ENCODE measurements at regions not wholly inside any gene's neighbourhood (a gene's known extent, or its start where the extent isn't known, plus 50 kb on each side); places are given as distances from the start of the nearest gene placed in this dataset.
A peak's percentile ranks its signal among the peaks of the same experiment; 100 is the strongest.
"Not testable (repeated sequence)": the region's sequence is repeated elsewhere in the genome, so short reads cannot be mapped to it uniquely, and the experiment has no call there.

DNA sequence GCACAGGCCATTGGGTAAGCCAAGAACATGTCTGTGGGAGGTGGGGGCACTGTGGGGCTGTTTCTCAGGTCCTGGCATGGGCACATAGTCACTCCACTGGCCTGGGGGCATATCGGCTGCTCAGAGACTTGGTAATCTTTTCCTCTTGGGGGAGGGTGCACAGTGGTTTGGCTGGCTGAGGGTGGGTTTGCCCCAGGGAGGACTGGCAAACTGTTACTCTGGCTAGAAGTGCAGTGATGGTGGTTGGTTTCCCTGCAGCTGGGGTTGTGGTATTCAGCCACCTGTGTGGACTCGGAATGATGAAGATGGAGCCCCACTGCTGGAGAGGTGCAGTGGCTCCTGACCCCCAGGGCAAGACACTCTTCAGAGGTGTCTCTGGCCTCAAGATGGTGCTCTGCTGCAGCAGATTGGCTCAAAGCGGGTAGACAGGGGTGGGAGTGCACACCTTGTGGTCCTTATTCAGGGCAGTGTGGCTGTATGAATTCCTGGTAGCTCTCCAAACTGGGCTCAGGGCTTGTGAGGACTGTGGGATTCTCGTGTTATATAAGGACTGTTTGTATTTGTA is 74.1 kb upstream of the DDHD1 start:
- no peak for DNase-seq (ENCODE audit: low read depth)

- DNase-seq (ENCODE audit: low read depth): peak; percentile 66
Observed at GRCh38 chr14:53226553-53226952, 73.4 kb upstream of the DDHD1 start.

DNA sequence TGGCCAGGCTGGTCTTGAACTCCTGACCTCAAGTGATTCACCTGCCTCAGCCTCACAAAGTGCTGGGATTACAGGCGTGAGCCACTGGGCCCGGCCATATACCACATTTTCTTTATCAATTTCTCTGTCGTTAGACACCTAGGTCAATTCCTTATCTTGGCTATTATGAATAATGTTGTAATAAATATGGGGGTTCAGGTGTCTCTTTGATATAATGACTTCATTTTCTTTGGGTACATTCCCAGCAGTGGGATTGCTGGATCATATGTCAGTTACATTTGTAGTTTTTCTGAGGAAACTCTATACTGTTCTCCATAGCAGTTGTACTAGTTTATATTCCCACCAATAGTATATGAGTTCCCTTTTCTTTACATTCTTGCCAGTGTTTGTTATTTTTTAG is 67.8 kb upstream of the DDHD1 start:
- no peak for DNase-seq (ENCODE audit: low read depth)

DNA sequence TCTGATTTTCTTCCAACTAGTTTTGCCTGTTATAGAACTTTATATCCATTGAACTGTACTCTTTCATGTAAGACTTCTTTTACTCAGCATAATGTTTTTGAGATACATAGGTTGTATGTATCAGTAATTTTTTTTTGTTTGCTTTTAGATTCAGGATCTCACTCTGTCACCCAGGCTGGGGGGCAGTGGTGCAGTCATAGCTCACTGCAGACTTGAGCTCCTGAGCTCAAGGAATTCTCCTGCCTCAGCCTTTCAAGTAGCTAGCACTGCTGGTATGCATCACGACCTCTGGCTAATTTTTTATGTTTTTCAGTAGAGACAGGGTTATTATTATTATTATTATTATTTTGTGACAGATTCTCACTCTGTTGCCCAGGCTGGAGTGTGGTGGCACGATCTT is 65.0 kb upstream of the DDHD1 start:
- no peak for DNase-seq (ENCODE audit: low read depth)

DNA sequence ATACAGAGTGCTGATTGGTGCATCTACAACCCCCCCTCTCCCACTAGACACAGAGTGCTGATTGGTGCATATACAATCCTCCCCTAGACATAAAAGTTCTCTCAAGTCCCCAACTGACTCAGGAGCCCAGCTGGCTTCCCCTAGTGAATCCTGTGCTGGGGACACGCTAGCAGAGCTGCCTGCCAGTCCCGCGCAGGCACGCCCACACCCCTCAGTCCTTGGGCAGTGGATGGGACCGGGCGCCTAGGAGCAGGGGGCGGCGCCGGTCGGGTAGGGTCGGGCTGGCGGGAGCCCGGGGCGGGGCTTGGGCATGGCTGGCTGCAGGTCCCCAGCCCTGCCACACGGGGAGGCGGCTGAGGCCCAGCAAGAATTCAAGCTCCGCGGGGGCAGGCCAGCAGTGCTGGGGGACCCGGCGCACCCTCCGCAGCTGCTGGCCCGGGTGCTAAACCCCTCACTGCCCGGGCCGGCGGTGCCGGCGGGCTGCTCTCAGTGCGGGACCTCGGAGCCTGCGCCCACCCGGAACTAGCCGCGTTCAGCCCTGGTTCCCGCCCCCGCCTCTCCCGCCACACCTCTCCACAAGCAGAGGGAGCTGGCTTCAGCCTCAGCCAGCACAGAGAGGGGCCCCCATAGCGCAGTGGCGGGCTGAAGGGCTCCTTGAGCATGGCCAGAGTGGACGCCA is 64.3 kb upstream of the DDHD1 start:
- peak; percentile 83 for DNase-seq (ENCODE audit: low read depth)

DNA sequence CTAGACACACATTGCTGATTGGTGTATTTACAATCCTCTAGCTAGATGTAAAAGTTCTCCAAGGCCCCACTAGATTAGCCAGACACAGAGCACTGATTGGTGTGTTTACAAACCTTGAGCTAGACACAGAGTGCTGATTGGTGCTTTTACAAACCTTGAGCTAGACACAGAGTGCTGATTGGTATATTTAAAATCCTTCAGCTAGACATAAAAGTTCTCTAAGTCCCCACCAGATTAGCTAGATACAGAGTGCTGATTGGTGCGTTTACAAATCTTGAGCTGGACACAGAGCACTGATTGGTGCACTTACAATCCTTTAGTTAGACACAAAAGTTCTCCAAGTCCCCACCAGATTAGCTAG is 63.8 kb upstream of the DDHD1 start:
- not testable (repeated sequence) for DNase-seq (ENCODE audit: low read depth)

- DNase-seq (ENCODE audit: low read depth): not testable (repeated sequence)
Observed at GRCh38 chr14:53216478-53216877, 63.4 kb upstream of the DDHD1 start.

GRCh38 chr14:53215101-53215500 is 62.0 kb upstream of the DDHD1 start:
- no peak for DNase-seq (ENCODE audit: low read depth)

GRCh38 chr14:53214384-53214783 is 61.3 kb upstream of the DDHD1 start:
- no peak for DNase-seq (ENCODE audit: low read depth)

DNA sequence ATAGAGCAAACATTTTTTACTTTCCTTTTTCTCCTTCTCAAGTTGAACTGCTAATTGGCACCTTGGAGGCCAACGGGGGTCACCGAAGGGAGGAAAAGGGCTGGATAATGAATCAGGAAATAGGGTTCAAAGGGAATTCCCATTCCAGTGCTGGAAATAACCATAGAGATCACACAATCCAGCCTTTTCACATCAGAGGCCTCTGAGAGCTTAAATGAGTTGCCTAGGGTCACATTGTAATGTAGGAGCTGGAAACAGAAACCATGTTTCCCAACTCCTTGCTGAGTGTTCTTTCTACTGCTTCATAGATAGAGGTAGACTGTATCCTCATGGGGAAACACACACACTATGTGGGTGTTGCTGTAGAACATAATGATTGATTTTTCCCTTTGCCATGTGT is 60.6 kb upstream of the DDHD1 start:
- no peak for DNase-seq (ENCODE audit: low read depth)

DNA sequence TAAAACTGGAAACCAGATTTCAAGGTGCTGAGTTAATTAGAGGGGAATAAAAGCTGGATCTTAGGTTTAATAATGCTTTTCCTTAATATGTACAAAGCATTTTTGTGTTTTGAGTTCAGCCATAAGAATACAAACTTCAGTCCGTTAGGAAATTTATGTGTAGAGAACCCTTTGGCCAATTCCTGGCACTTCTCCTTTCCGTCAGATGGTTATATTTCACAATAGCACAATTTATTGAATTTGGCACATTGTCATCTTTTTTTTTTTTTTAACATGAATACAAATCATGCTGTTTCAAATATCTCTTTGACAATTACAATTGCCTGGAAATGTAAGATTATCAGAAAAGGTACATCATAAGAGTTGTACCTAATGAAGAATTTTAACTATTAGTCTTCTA is 56.2 kb upstream of the DDHD1 start:
- no peak for DNase-seq (ENCODE audit: low read depth)
